SK-N-SH (cell line): ENCODE measurements at regions not wholly inside any gene's neighbourhood (a gene's known extent, or its start where the extent isn't known, plus 50 kb on each side); places are given as distances from the start of the nearest gene placed in this dataset.
A peak's percentile ranks its signal among the peaks of the same experiment; 100 is the strongest.

Experiments used
- CTCF ChIA-PET: fragments of 300-600, 350-600 bp; formaldehyde crosslinking; extraction: SDS; loops from one replicate; lab custom pipeline; 2021; lab: Yijun Ruan, JAX
- POLR2A ChIA-PET: fragments of 350-600 bp; sonication (Branson Sonifier 250); formaldehyde crosslinking; extraction: SDS; loops from one replicate; lab custom pipeline; 2020; ENCODE audit warnings: antibody characterized with exemption, inconsistent platforms; lab: Yijun Ruan, JAX
- DNase-seq: peaks from one replicate; pipeline ENCODE4 v3.0.0; 2012
- H2AFZ ChIP-seq: fragments of 200-600 bp; sonication (generic); 2 replicates; pipeline ENCODE4 v1.8.1; 2016; ENCODE audit warnings: antibody characterized with exemption, mild to moderate bottlenecking, low read depth
- H3F3A ChIP-seq: fragments of 200-600 bp; sonication (generic); replicated peaks from 2 replicates; pipeline ENCODE3; 2016; ENCODE audit warnings: antibody characterized with exemption, mild to moderate bottlenecking; ENCODE audit not compliant: insufficient read depth
- H3K27ac ChIP-seq, 2 experiments: fragments of 200-500 bp in 1 of 2; fragments of 200-600 bp in 1 of 2; sonication (Bioruptor generic) in 1 of 2; sonication (generic), shearing (Covaris generic) in 1 of 2; 2 replicates each; pipeline versions ENCODE4 v1.5.1 to v1.6.1; 2014 to 2016; ENCODE audit warnings: low read depth in 2 of 2, inconsistent platforms in 1 of 2, low read length in 1 of 2, mild to moderate bottlenecking in 1 of 2, mixed read lengths in 1 of 2
- H3K27me3 ChIP-seq: fragments of 200-600 bp; sonication (generic), shearing (Covaris generic); 2 replicates; pipeline ENCODE4 v1.6.1; 2016; ENCODE audit warnings: mixed run types; ENCODE audit not compliant: insufficient read depth
- H3K36me3 ChIP-seq, 2 experiments: fragments of 200-500 bp in 1 of 2; fragments of 200-600 bp in 1 of 2; sonication (Bioruptor generic) in 1 of 2; sonication (generic) in 1 of 2; replicated peaks in 1 of 2; 2 replicates each; pipeline versions ENCODE3 to v1.5.1; 2014 to 2016; ENCODE audit warnings: low read length in 1 of 2, mild to moderate bottlenecking in 1 of 2; ENCODE audit not compliant: insufficient read depth in 2 of 2, control insufficient read depth in 1 of 2
- H3K4me1 ChIP-seq, 2 experiments: fragments of 200-500 bp in 1 of 2; fragments of 200-600 bp in 1 of 2; sonication (Bioruptor generic) in 1 of 2; sonication (generic), shearing (Covaris generic) in 1 of 2; 2 replicates each; pipeline versions ENCODE4 v1.5.1 to v1.6.1; 2014 to 2016; ENCODE audit warnings: low read depth in 1 of 2, low read length in 1 of 2, mixed run types in 1 of 2; ENCODE audit not compliant: insufficient read depth in 2 of 2, control insufficient read depth in 1 of 2
- H3K4me2 ChIP-seq: fragments of 200-600 bp; sonication (generic), shearing (Covaris generic); 2 replicates; pipeline ENCODE4 v1.6.1; 2017; ENCODE audit warnings: mixed run types
- H3K4me3 ChIP-seq, 2 experiments: fragments of 200-500 bp in 1 of 2; fragments of 200-600 bp in 1 of 2; sonication (Bioruptor generic) in 1 of 2; sonication (generic), shearing (Covaris generic) in 1 of 2; 2 replicates each; pipeline versions ENCODE4 v1.5.1 to v1.8.1; 2014 to 2016; ENCODE audit warnings: low read depth in 2 of 2, inconsistent platforms in 1 of 2, low read length in 1 of 2, mild to moderate bottlenecking in 1 of 2, mixed read lengths in 1 of 2, moderate library complexity in 1 of 2
- H3K79me2 ChIP-seq: fragments of 200-600 bp; sonication (generic); 2 replicates; pipeline ENCODE4 v1.8.1; 2017; ENCODE audit warnings: mild to moderate bottlenecking; ENCODE audit not compliant: insufficient read depth
- H3K9ac ChIP-seq: fragments of 200-600 bp; sonication (generic); 2 replicates; pipeline ENCODE4 v1.6.1; 2017; ENCODE audit warnings: mixed run types
- H3K9me2 ChIP-seq: fragments of 200-600 bp; sonication (generic); 2 replicates; pipeline ENCODE4 v1.6.1; 2017; ENCODE audit warnings: mixed run types
- H3K9me3 ChIP-seq: fragments of 200-600 bp; sonication (generic); 2 replicates; pipeline ENCODE4 v1.6.1; 2017; ENCODE audit warnings: mixed run types, mild to moderate bottlenecking, moderate library complexity
- H4K20me1 ChIP-seq: fragments of 200-600 bp; sonication (generic); 2 replicates; pipeline ENCODE4 v1.6.1; 2017; ENCODE audit warnings: mild to moderate bottlenecking, mixed run types; ENCODE audit not compliant: insufficient read depth
- CHD2 ChIP-seq: fragments of 150-350 bp; IDR thresholded peaks from 2 replicates; pipeline ENCODE4 v1.6.1; 2018; ENCODE audit warnings: low read length; ENCODE audit not compliant: partially characterized antibody
- EZH2phosphoT487 ChIP-seq: fragments of 200-600 bp; sonication (generic); IDR thresholded peaks from 2 replicates; pipeline ENCODE4 v1.6.1; 2017; ENCODE audit warnings: low read depth, mixed run types, mild to moderate bottlenecking, antibody characterized with exemption, moderate library complexity, borderline replicate concordance
- FOXM1 ChIP-seq: IDR thresholded peaks from 2 replicates; pipeline ENCODE4 v1.4.0; 2012; ENCODE audit warnings: low read depth, mild to moderate bottlenecking
- GATA2 ChIP-seq: sonication (generic); formaldehyde crosslinking; IDR thresholded peaks from 2 replicates; pipeline ENCODE4 v1.5.0; 2020; ENCODE audit warnings: mild to moderate bottlenecking, missing genetic modification reagents
- JUND ChIP-seq: IDR thresholded peaks from 2 replicates; pipeline ENCODE4 v1.4.0; 2012
- NFIC ChIP-seq: IDR thresholded peaks from 2 replicates; pipeline ENCODE4 v1.4.0; 2012; ENCODE audit warnings: borderline replicate concordance
- POLR2AphosphoS5 ChIP-seq: IDR thresholded peaks from 2 replicates; pipeline ENCODE4 v1.6.1; 2012; ENCODE audit warnings: low read depth, low read length
- RAD21 ChIP-seq: IDR thresholded peaks from 2 replicates; pipeline ENCODE4 v1.6.1; 2012; ENCODE audit warnings: mild to moderate bottlenecking, low read length
- RCOR1 ChIP-seq: fragments of 150-350 bp; IDR thresholded peaks from 2 replicates; pipeline ENCODE4 v1.6.1; 2017; ENCODE audit warnings: antibody characterized with exemption, low read length
- RFX5 ChIP-seq: IDR thresholded peaks from 2 replicates; pipeline ENCODE4 v1.6.1; 2012; ENCODE audit warnings: mild to moderate bottlenecking, improper control_type of control experiment, low read length
- SIN3A ChIP-seq: IDR thresholded peaks from 2 replicates; pipeline ENCODE4 v1.6.1; 2012; ENCODE audit warnings: low read depth, mild to moderate bottlenecking, low read length, moderate library complexity, borderline replicate concordance
- TCF12 ChIP-seq: IDR thresholded peaks from 2 replicates; pipeline ENCODE4 v1.4.0; 2012
- TEAD4 ChIP-seq: IDR thresholded peaks from 2 replicates; pipeline ENCODE4 v1.4.0; 2012; ENCODE audit warnings: mild to moderate bottlenecking, borderline replicate concordance; ENCODE audit not compliant: insufficient read depth
- WGBS: methylation state at CpG from one replicate; pipeline ENCODE4 v1.1.6; 2017; ENCODE audit warnings: low lambda C conversion rate; 5-methylcytosine and 5-hydroxymethylcytosine counted together
- TF ChIP-seq, protein P1 (sequence below): IDR thresholded peaks from 2 replicates; pipeline ENCODE4 v1.4.0; 2012; ENCODE audit warnings: low read depth
- TF ChIP-seq, protein P2 (sequence below): IDR thresholded peaks from 2 replicates; pipeline ENCODE4 v1.4.0; 2012; ENCODE audit warnings: low read depth, borderline replicate concordance
- TF ChIP-seq, protein P3 (sequence below): IDR thresholded peaks from 2 replicates; pipeline ENCODE4 v1.4.0; 2012; ENCODE audit warnings: low read depth, borderline replicate concordance

DNA sequence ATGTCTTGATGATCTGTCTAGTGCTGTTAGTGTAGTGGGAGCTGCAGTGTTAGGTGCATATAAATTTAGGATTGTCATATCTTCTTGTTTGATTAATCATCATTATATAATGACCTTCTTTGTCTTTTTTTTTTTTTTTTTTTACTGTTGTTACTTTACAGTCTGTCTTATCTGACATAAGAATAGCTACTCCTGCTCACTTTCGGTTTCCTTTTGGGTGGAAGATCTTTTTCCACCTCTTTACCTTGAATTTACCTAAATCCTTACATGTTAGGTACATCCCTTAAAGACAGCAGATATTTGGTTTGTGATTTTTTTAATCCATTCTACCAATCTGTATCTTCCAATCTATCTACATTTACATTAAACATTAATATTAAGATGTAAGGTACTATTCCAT is 113.6 kb upstream of the PCLO start:
- Histone ChIP-seq H4K20me1 (no peaks in the 10 kb centered on the region), H3K4me1 (no peaks in the 10 kb centered on the region; a peak in 1 of 4 replicates), H3K4me2 (no peak overlapping the region), H3K36me3 (no peaks in the 10 kb centered on the region), H3K9ac (no peak overlapping the region), H3K27me3 (no peaks in the 10 kb centered on the region), H3K9me3 (no peaks in the 10 kb centered on the region), H3K27ac (no peak overlapping the region), H3K9me2 (no peaks in the 10 kb centered on the region), H3F3A (no peaks in the 10 kb centered on the region), H3K79me2 (no peaks in the 10 kb centered on the region), H2AFZ (no peak overlapping the region), H3K4me3 (no peak overlapping the region)
- WGBS: 37% methylated on average over 1 of the region's 1 CpG
- TF ChIP-seq CHD2 (no peak), GATA2 (CRISPR knock-in tag) (no peak), POLR2AphosphoS5 (no peak), EZH2phosphoT487 (no peak)
- TF ChIP-seq, protein P1, sequence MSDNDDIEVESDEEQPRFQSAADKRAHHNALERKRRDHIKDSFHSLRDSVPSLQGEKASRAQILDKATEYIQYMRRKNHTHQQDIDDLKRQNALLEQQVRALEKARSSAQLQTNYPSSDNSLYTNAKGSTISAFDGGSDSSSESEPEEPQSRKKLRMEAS: no peak
- CTCF ChIA-PET: interaction anchor here (0.6 to 1.2 kb wide), 5 partner anchors 9 to 547 kb away, joined by 3 to 6 read pairs (median 3); no protein-coding TSS in a partner anchor
- POLR2A ChIA-PET: interaction anchor here (0.6 kb wide), 1 partner anchor 31 kb away, joined by 4 read pairs; no protein-coding TSS in a partner anchor
- DNase-seq: no peak

DNA sequence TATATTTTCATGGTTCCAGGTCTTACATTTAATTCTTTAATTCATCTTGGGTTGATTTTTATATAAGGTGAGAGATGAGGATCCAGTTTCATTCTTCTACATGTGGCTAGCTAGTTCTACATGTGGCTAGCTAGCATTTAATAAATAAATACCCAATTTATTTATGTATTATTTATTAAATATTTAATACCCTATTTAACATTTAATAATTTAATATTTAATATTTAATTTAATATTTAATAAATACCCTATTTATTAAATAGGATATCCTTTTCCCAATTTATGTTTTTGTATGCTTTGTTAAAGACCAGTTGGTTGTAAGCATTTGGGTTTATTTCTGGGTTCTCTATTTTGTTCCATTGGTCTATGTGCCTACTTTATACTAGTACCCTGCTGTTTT is 111.0 kb upstream of the PCLO start:
- Histone ChIP-seq H3F3A (no peaks in the 10 kb centered on the region), H3K4me3 (no peak overlapping the region), H3K9ac (no peak overlapping the region), H2AFZ (no peak overlapping the region), H3K4me1 (no peaks in the 10 kb centered on the region; a peak in 1 of 4 replicates), H4K20me1 (no peaks in the 10 kb centered on the region), H3K27ac (no peak overlapping the region), H3K9me3 (no peaks in the 10 kb centered on the region), H3K27me3 (no peaks in the 10 kb centered on the region), H3K36me3 (no peaks in the 10 kb centered on the region), H3K4me2 (no peak overlapping the region), H3K79me2 (no peaks in the 10 kb centered on the region), H3K9me2 (no peaks in the 10 kb centered on the region)
- no peak for DNase-seq
- TF ChIP-seq RFX5 (no peak), TCF12 (no peak), SIN3A (no peak), JUND (no peak)
- TF ChIP-seq, protein P1: no peak
- ChIA-PET POLR2A (no interaction called here), CTCF (no interaction called here)

DNA sequence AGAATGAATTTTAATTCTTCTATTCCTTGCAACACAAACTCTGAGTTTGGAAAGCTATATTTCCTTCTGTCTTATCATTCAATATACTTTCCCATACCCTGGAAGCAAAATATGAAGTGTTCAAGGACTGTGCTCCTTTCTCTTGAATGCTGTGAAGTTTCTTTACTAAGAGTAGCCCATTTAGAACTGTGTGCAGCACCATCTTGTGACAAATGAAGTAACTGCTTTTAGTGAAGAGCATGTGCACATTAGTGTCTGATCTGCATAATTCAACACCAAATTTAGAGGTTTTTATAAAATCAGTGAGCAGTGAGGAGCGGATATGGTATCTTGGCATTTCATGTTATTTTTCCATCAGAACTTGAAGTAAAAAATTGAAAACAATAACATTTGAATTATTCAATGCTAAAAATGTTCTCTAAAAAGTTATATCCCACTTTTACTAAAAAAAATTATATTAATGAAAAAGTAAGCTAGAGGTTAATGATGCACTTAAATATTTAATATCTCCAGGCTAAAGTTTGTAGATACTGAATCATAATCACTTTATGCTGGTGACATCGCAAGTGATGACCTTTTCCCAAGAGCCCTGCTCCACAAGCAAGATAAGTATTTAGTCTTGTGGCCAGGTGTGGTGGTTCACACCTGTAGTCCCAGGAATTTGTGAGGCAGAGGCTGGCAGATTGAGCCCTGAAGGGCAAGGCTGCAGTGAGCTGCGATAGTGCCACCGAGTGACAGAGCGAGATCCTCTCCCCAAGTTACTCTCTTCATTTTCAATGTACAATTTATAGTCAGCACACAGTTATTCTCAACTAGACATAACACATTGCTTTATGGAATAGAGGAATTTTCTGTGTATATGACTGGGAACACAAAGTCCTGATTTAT is 108.8 kb upstream of the PCLO start:
- CTCF ChIA-PET: interaction anchor here (0.6 to 4.9 kb wide), 30 partner anchors 8 to 533 kb away, joined by 3 to 52 read pairs (median 4); partner anchors contain the start of gene PCLO
- Histone ChIP-seq H3K4me3 (no peak overlapping the region), H4K20me1 (no peaks in the 10 kb centered on the region), H3K79me2 (no peaks in the 10 kb centered on the region), H3K36me3 (no peaks in the 10 kb centered on the region), H3K27me3 (no peaks in the 10 kb centered on the region), H3K27ac (no peak overlapping the region), H3K4me2 (no peak overlapping the region), H3K9me2 (no peaks in the 10 kb centered on the region), H3K9me3 (no peaks in the 10 kb centered on the region), H3K9ac (no peak overlapping the region), H3K4me1 (no peaks in the 10 kb centered on the region; a peak in 1 of 4 replicates), H3F3A (no peaks in the 10 kb centered on the region), H2AFZ (no peak overlapping the region)
- DNase-seq: peak; percentile 40
- 56% methylated on average over 5 of the region's 5 CpGs for WGBS
- POLR2A ChIA-PET: no interaction called here
- TF ChIP-seq EZH2phosphoT487 (no peak), SIN3A (no peak), NFIC (no peak), RAD21 (peak; percentile 91), RCOR1 (no peak), TEAD4 (no peak), FOXM1 (no peak), RFX5 (no peak)
- TF ChIP-seq, protein P2, sequence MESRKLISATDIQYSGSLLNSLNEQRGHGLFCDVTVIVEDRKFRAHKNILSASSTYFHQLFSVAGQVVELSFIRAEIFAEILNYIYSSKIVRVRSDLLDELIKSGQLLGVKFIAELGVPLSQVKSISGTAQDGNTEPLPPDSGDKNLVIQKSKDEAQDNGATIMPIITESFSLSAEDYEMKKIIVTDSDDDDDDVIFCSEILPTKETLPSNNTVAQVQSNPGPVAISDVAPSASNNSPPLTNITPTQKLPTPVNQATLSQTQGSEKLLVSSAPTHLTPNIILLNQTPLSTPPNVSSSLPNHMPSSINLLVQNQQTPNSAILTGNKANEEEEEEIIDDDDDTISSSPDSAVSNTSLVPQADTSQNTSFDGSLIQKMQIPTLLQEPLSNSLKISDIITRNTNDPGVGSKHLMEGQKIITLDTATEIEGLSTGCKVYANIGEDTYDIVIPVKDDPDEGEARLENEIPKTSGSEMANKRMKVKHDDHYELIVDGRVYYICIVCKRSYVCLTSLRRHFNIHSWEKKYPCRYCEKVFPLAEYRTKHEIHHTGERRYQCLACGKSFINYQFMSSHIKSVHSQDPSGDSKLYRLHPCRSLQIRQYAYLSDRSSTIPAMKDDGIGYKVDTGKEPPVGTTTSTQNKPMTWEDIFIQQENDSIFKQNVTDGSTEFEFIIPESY: no peak
- TF ChIP-seq, protein P3, sequence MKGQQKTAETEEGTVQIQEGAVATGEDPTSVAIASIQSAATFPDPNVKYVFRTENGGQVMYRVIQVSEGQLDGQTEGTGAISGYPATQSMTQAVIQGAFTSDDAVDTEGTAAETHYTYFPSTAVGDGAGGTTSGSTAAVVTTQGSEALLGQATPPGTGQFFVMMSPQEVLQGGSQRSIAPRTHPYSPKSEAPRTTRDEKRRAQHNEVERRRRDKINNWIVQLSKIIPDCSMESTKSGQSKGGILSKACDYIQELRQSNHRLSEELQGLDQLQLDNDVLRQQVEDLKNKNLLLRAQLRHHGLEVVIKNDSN: no peak
